DND-41 (cell line): ENCODE measurements at regions not wholly inside any gene's neighbourhood (a gene's known extent, or its start where the extent isn't known, plus 50 kb on each side); places are given as distances from the start of the nearest gene placed in this dataset.

Source experiments
- CTCF ChIP-seq: IDR thresholded peaks from 2 replicates; pipeline ENCODE4 v1.5.1; 2012; ENCODE audit warnings: borderline replicate concordance, low read length, moderate library complexity, mild to moderate bottlenecking; ENCODE audit not compliant: poor library complexity, severe bottlenecking; ENCODE audit errors: extremely low read depth
- EZH2 ChIP-seq: IDR thresholded peaks from 3 replicates; pipeline ENCODE4 v1.6.1; 2012; ENCODE audit warnings: borderline replicate concordance, low read depth, mild to moderate bottlenecking, moderate library complexity, low read length, inconsistent platforms; ENCODE audit not compliant: severe bottlenecking

GRCh38 chr10:78470267-78471103 is 436.8 kb downstream of the RPS24 start:
- TF ChIP-seq CTCF (no peak), EZH2 (no peak)
